OCI-LY7 (cell line): ENCODE measurements at regions not wholly inside any gene's neighbourhood (a gene's known extent, or its start where the extent isn't known, plus 50 kb on each side); places are given as distances from the start of the nearest gene placed in this dataset.

Source experiments
- BruUV-seq: library from RNA; stranded (reverse); fragments of 400-500 nt; replicated peaks from 2 replicates; lab custom pipeline; 2021; lab: Mats Ljungman, UMichigan
- CTCF ChIA-PET: fragments of 300-600 bp; sonication (Branson Sonifier 250); formaldehyde crosslinking; loops from one replicate; lab custom pipeline; 2022; ENCODE audit warnings: antibody characterized with exemption; ENCODE audit not compliant: unreplicated experiment; lab: Charles Lee
- POLR2A ChIA-PET: fragments of 300-600 bp; sonication (Branson Sonifier 250); formaldehyde crosslinking; loops from one replicate; lab custom pipeline; 2022; ENCODE audit warnings: antibody characterized with exemption; lab: Charles Lee
- DNase-seq: peaks from one replicate; pipeline ENCODE4 v3.0.0-alpha.2; 2015; ENCODE audit warnings: low spot score
- H2AFZ ChIP-seq: fragments of 200-600 bp; sonication (generic), shearing (Covaris generic); 2 replicates; pipeline ENCODE4 v1.6.1; 2014; ENCODE audit warnings: mild to moderate bottlenecking, antibody characterized with exemption, low read length, moderate library complexity
- H3K27ac ChIP-seq: fragments of 200-600 bp; sonication (generic); 2 replicates; pipeline ENCODE4 v1.5.1; 2014; ENCODE audit warnings: mixed run types, low read depth, mild to moderate bottlenecking, moderate library complexity, low read length, inconsistent platforms; ENCODE audit not compliant: poor library complexity, severe bottlenecking
- H3K36me3 ChIP-seq: fragments of 200-600 bp; sonication (generic); 2 replicates; pipeline ENCODE4 v1.6.1; 2014; ENCODE audit warnings: mild to moderate bottlenecking, antibody characterized with exemption, low read length, moderate library complexity, mixed read lengths; ENCODE audit not compliant: insufficient read depth
- H3K4me1 ChIP-seq: fragments of 200-600 bp; sonication (generic); 2 replicates; pipeline ENCODE4 v1.5.1; 2014; ENCODE audit warnings: mild to moderate bottlenecking, low read length; ENCODE audit not compliant: insufficient read depth, poor library complexity, severe bottlenecking
- H3K4me2 ChIP-seq: fragments of 200-600 bp; sonication (generic); 2 replicates; pipeline ENCODE4 v1.6.1; 2014; ENCODE audit warnings: mild to moderate bottlenecking, low read length
- H3K4me3 ChIP-seq: fragments of 200-600 bp; sonication (generic); 2 replicates; pipeline ENCODE4 v1.5.1; 2014; ENCODE audit warnings: mild to moderate bottlenecking, low read depth, low read length; ENCODE audit not compliant: poor library complexity, severe bottlenecking
- H3K79me2 ChIP-seq: fragments of 200-600 bp; sonication (generic); 2 replicates; pipeline ENCODE4 v1.6.1; 2016; ENCODE audit warnings: low read depth, mild to moderate bottlenecking, low read length, moderate library complexity, mixed read lengths; ENCODE audit not compliant: insufficient read depth
- H3K9me2 ChIP-seq: fragments of 200-600 bp; sonication (generic); 2 replicates; pipeline ENCODE4 v1.6.1; 2016; ENCODE audit warnings: mild to moderate bottlenecking, low read length, mixed read lengths; ENCODE audit not compliant: insufficient read depth
- H3K9me3 ChIP-seq: fragments of 200-600 bp; sonication (generic); 2 replicates; pipeline ENCODE4 v1.6.1; 2014; ENCODE audit warnings: mild to moderate bottlenecking, mixed run types, low read length, mixed read lengths
- H4K20me1 ChIP-seq: fragments of 200-600 bp; sonication (generic); 2 replicates; pipeline ENCODE4 v1.6.1; 2014; ENCODE audit warnings: mild to moderate bottlenecking, antibody characterized with exemption, low read length, moderate library complexity, mixed read lengths; ENCODE audit not compliant: insufficient read depth
- EZH2phosphoT487 ChIP-seq: fragments of 200-600 bp; sonication (generic); IDR thresholded peaks from 2 replicates; pipeline ENCODE4 v1.6.1; 2018; ENCODE audit warnings: low read depth, borderline replicate concordance, mild to moderate bottlenecking, mixed run types, antibody characterized with exemption, low read length, moderate library complexity, mixed read lengths
- intact Hi-C: fragments of 100-400 bp; cut with micrococcal nuclease; formaldehyde crosslinking; loops from one replicate; pipeline ENCODE4 v1.10.0; 2022; ENCODE audit not compliant: unreplicated experiment
- TF ChIP-seq, protein P1 (sequence below): fragments of 200-600 bp; sonication (generic); conservative IDR thresholded peaks from 2 replicates; pipeline ENCODE4 v1.5.1; 2014; ENCODE audit warnings: mild to moderate bottlenecking, antibody characterized with exemption, low read length, moderate library complexity, mixed read lengths

DNA sequence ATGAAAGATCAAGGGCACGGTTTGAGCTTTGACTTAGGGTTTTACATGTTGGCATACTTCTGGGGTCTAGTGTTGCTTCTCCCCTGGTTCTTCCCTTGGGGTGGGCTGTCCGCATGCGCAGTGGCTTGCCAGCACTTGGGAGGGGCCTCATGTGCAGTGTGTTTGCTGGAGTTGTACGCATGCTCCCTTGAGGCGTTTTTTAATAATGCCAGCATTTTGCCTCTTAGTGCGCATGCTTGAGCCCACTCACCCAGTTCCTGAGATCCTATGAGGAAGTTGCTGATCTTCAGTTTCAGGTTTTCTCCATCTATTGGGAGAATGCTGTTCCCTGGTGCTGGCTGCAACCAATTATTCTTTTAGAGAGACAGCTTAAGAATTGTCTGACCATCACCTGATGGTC, 113.4 kb upstream of the GPR141 start:
- POLR2A ChIA-PET, result no interaction called here
- H3K27ac ChIP-seq, result no peak overlapping the region

DNA sequence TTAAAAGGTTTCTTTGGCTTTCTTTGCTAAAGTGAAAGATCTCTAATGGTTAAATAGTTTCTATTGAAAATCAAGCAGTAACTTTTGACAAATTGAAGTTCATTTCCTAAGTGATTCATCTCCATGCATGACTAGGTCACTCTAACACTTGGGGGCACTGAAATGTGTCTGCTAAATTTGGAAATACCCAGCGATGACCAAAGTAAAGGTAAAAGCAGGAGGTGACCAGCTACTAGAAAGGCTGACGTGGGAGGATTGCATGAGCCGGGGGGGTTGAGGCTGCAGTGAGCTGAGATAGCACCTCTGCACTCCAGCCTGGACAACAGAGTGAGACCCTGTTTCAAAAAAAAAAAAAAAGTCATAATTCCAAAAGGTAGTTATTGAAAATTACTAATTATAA, 111.8 kb upstream of the GPR141 start:
- DNase-seq, result no peak
- Histone ChIP-seq H2AFZ (no peak overlapping the region), H3K9me3 (no peaks in the 10 kb centered on the region), H3K79me2 (no peaks in the 10 kb centered on the region), H3K4me2 (no peak overlapping the region), H3K4me3 (no peak overlapping the region), H3K27ac (no peak overlapping the region), H3K36me3 (no peaks in the 10 kb centered on the region), H3K9me2 (no peaks in the 10 kb centered on the region), H3K4me1 (no peaks in the 10 kb centered on the region), H4K20me1 (no peaks in the 10 kb centered on the region)
- BruUV-seq, result no TSS peak
- no peak for TF ChIP-seq EZH2phosphoT487
- TF ChIP-seq, protein P1, sequence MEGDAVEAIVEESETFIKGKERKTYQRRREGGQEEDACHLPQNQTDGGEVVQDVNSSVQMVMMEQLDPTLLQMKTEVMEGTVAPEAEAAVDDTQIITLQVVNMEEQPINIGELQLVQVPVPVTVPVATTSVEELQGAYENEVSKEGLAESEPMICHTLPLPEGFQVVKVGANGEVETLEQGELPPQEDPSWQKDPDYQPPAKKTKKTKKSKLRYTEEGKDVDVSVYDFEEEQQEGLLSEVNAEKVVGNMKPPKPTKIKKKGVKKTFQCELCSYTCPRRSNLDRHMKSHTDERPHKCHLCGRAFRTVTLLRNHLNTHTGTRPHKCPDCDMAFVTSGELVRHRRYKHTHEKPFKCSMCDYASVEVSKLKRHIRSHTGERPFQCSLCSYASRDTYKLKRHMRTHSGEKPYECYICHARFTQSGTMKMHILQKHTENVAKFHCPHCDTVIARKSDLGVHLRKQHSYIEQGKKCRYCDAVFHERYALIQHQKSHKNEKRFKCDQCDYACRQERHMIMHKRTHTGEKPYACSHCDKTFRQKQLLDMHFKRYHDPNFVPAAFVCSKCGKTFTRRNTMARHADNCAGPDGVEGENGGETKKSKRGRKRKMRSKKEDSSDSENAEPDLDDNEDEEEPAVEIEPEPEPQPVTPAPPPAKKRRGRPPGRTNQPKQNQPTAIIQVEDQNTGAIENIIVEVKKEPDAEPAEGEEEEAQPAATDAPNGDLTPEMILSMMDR, result no peak
- POLR2A ChIA-PET, result interaction anchor here (0.6 to 0.7 kb wide), 2 partner anchors 963 to 1173 kb away, joined by 3 to 5 read pairs; no protein-coding TSS in a partner anchor
- CTCF ChIA-PET, result no interaction called here
- intact Hi-C loops, result no loop called here

More for the DNA sequence above, 113.4 kb upstream of the GPR141 start:
- intact Hi-C loops, result no loop called here
- no peak overlapping the region for H3K4me3 ChIP-seq
- TF ChIP-seq, protein P1, result no peak
- no peak for TF ChIP-seq EZH2phosphoT487
- H3K9me2 ChIP-seq, result no peaks in the 10 kb centered on the region
- H4K20me1 ChIP-seq, result no peaks in the 10 kb centered on the region
- DNase-seq, result no peak
- no peaks in the 10 kb centered on the region for H3K36me3 ChIP-seq
- BruUV-seq, result no TSS peak
- CTCF ChIA-PET, result no interaction called here
- no peaks in the 10 kb centered on the region for H3K79me2 ChIP-seq
- no peaks in the 10 kb centered on the region for H3K4me1 ChIP-seq
- H3K9me3 ChIP-seq, result no peaks in the 10 kb centered on the region
- H3K4me2 ChIP-seq, result no peak overlapping the region
- no peak overlapping the region for H2AFZ ChIP-seq

DNA sequence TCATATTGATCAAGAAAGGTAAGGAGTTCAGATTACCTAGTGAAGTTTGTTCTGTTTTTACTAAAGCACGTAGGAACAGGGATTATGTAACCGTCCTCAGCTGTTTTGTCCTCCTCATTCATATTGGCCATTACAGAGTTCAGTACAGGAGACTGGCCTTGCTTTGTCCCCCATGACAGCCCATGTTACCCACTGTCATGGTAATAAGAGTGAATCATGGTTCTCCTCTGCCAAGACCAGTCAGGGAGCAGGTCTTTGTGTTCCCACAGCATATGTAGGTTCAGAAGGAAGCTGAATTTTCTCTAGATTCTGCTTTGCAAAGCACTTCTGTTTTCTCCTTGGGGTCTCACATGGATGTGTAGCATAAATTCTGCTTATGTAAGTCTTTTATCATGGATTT, 106.2 kb upstream of the GPR141 start:
- ChIA-PET POLR2A (no interaction called here), CTCF (no interaction called here)
- H3K4me3 ChIP-seq, result no peak overlapping the region
- H3K9me3 ChIP-seq, result no peaks in the 10 kb centered on the region
- no peaks in the 10 kb centered on the region for H3K79me2 ChIP-seq
- H3K4me2 ChIP-seq, result no peak overlapping the region
- H2AFZ ChIP-seq, result no peak overlapping the region
- no peaks in the 10 kb centered on the region for H3K36me3 ChIP-seq
- no peaks in the 10 kb centered on the region; the same call in 1 of the 2 replicates for H3K9me2 ChIP-seq
- H4K20me1 ChIP-seq, result no peaks in the 10 kb centered on the region
- DNase-seq, result no peak
- no TSS peak for BruUV-seq
- H3K4me1 ChIP-seq, result no peaks in the 10 kb centered on the region
- TF ChIP-seq, protein P1, result no peak
- TF ChIP-seq EZH2phosphoT487, result no peak
- intact Hi-C loops, result no loop called here
- H3K27ac ChIP-seq, result no peak overlapping the region
